ENCODE measurements at regions not wholly inside any gene's neighbourhood (a gene's known extent, or its start where the extent isn't known, plus 50 kb on each side); places are given as distances from the start of the nearest gene placed in this dataset.
A peak's percentile ranks its signal among the peaks of the same experiment; 100 is the strongest.

DNA sequence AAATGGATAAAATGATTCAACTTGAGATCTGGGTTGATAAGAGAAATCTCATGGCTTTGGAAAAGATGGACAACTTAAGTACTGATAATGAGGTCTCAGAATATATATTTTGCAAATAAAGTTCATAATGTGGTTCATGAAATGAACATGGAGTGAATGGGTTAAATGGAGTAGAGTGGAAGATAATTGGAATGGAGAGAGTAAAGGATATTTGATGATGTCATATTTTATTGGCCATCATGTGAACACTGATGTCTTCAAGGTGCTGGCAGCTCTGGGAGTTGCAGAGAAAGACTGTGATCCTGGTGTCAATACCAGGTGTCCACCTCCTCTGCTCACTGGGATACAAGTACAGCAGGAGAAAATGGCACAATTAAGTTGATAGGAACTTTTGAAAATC lies 133.9 kb upstream of the ZXDA start:
- Histone ChIP-seq H3K79me2 (ENCODE audit: insufficient read depth) (no peaks in the 10 kb centered on the region), H3K4me2 (no peak overlapping the region), H3K9me3 (no peaks in the 10 kb centered on the region), H2AFZ (ENCODE audit: low read depth) (no peak overlapping the region), H3F3A (replicated peaks; ENCODE audit: insufficient read depth) (no peaks in the 10 kb centered on the region), H3K9me2 (no peaks in the 10 kb centered on the region), H3K27ac (ENCODE audit: low read depth in 2 of 2, low read length in 1 of 2) (no peak overlapping the region), H3K36me3 (replicated peaks in 1 of 2; ENCODE audit: control insufficient read depth in 1 of 2, insufficient read depth in 2 of 2, low read length in 1 of 2) (no peaks in the 10 kb centered on the region), H3K4me1 (ENCODE audit: control insufficient read depth in 1 of 2, insufficient read depth in 2 of 2, low read depth in 1 of 2, low read length in 1 of 2) (no peaks in the 10 kb centered on the region), H4K20me1 (ENCODE audit: insufficient read depth) (no peaks in the 10 kb centered on the region), H3K27me3 (ENCODE audit: insufficient read depth) (no peaks in the 10 kb centered on the region), H3K4me3 (ENCODE audit: low read depth in 2 of 2, low read length in 1 of 2) (no peak overlapping the region), H3K9ac (no peak overlapping the region)
- ChIA-PET POLR2A (no interaction called here), CTCF (no interaction called here)
- TF ChIP-seq NFIC (IDR thresholded peaks at IDR 0.05; ENCODE audit: borderline replicate concordance) (no peak), POLR2AphosphoS5 (IDR thresholded peaks at IDR 0.05; ENCODE audit: low read depth, low read length) (no peak), GATA2 (CRISPR knock-in tag; IDR thresholded peaks at IDR 0.05) (no peak), MXI1 (IDR thresholded peaks at IDR 0.05; ENCODE audit: low read depth, low read length) (no peak), RFX5 (IDR thresholded peaks at IDR 0.05; ENCODE audit: low read length) (no peak), FOSL2 (IDR thresholded peaks at IDR 0.05; ENCODE audit: borderline replicate concordance, low read depth) (no peak), JUND (IDR thresholded peaks at IDR 0.05) (no peak)
- TF ChIP-seq, protein P1, sequence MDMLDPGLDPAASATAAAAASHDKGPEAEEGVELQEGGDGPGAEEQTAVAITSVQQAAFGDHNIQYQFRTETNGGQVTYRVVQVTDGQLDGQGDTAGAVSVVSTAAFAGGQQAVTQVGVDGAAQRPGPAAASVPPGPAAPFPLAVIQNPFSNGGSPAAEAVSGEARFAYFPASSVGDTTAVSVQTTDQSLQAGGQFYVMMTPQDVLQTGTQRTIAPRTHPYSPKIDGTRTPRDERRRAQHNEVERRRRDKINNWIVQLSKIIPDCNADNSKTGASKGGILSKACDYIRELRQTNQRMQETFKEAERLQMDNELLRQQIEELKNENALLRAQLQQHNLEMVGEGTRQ (IDR thresholded peaks at IDR 0.05; ENCODE audit: borderline replicate concordance, low read depth, low read length), result no peak
- DNase-seq, result no peak

DNA sequence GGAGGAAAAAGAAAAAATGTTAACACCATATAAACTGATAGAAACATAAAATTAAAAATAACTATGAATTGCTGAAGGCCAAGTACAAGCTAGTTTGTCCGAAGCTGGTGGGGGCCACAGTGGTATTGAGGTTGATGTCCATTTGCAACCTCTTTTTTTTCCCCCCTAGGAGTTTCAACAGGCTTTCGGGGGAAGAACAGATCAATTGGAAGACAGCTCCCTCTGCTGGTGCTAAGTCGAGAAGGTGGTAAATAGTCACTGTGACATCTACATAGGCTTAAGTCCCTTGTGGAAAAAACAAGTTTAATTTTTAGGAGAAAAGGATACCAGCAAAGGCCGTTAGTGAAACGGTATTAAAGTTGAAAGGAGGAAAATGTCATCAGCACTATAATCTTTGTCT lies 115.7 kb upstream of the ZXDA start:
- Histone ChIP-seq H3K9ac (no peak overlapping the region), H3K4me1 (ENCODE audit: control insufficient read depth in 1 of 2, insufficient read depth in 2 of 2, low read depth in 1 of 2, low read length in 1 of 2) (no peaks in the 10 kb centered on the region), H3K4me2 (no peak overlapping the region), H3K79me2 (ENCODE audit: insufficient read depth) (no peaks in the 10 kb centered on the region), H3K9me3 (no peaks in the 10 kb centered on the region), H4K20me1 (ENCODE audit: insufficient read depth) (no peaks in the 10 kb centered on the region), H3K27me3 (ENCODE audit: insufficient read depth) (no peaks in the 10 kb centered on the region), H3K27ac (ENCODE audit: low read depth in 2 of 2, low read length in 1 of 2) (no peak overlapping the region), H3F3A (replicated peaks; ENCODE audit: insufficient read depth) (no peaks in the 10 kb centered on the region), H3K36me3 (replicated peaks in 1 of 2; ENCODE audit: control insufficient read depth in 1 of 2, insufficient read depth in 2 of 2, low read length in 1 of 2) (no peaks in the 10 kb centered on the region), H3K9me2 (no peaks in the 10 kb centered on the region), H2AFZ (ENCODE audit: low read depth) (no peak overlapping the region), H3K4me3 (ENCODE audit: low read depth in 2 of 2, low read length in 1 of 2) (no peak overlapping the region)
- DNase-seq, result peak; percentile 20
- CTCF ChIA-PET, result interaction anchor here (0.7 to 2.5 kb wide), 7 partner anchors 9 to 206 kb away, joined by 3 to 14 read pairs (median 6); no protein-coding TSS in a partner anchor
- WGBS (ENCODE audit: low lambda C conversion rate), result 0% methylated on average over 5 of the region's 5 CpGs
- POLR2A ChIA-PET, result no interaction called here
- no peak for TF ChIP-seq EZH2phosphoT487 (IDR thresholded peaks at IDR 0.05; ENCODE audit: borderline replicate concordance, low read depth)
- TF ChIP-seq NFIC (IDR thresholded peaks at IDR 0.05; ENCODE audit: borderline replicate concordance), result no peak
- TF ChIP-seq, protein P2, sequence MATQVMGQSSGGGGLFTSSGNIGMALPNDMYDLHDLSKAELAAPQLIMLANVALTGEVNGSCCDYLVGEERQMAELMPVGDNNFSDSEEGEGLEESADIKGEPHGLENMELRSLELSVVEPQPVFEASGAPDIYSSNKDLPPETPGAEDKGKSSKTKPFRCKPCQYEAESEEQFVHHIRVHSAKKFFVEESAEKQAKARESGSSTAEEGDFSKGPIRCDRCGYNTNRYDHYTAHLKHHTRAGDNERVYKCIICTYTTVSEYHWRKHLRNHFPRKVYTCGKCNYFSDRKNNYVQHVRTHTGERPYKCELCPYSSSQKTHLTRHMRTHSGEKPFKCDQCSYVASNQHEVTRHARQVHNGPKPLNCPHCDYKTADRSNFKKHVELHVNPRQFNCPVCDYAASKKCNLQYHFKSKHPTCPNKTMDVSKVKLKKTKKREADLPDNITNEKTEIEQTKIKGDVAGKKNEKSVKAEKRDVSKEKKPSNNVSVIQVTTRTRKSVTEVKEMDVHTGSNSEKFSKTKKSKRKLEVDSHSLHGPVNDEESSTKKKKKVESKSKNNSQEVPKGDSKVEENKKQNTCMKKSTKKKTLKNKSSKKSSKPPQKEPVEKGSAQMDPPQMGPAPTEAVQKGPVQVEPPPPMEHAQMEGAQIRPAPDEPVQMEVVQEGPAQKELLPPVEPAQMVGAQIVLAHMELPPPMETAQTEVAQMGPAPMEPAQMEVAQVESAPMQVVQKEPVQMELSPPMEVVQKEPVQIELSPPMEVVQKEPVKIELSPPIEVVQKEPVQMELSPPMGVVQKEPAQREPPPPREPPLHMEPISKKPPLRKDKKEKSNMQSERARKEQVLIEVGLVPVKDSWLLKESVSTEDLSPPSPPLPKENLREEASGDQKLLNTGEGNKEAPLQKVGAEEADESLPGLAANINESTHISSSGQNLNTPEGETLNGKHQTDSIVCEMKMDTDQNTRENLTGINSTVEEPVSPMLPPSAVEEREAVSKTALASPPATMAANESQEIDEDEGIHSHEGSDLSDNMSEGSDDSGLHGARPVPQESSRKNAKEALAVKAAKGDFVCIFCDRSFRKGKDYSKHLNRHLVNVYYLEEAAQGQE (IDR thresholded peaks at IDR 0.05; ENCODE audit: low read depth, low read length), result no peak
- no peak for TF ChIP-seq TEAD4 (IDR thresholded peaks at IDR 0.05; ENCODE audit: borderline replicate concordance, insufficient read depth)
- peak; percentile 59 for TF ChIP-seq RAD21 (IDR thresholded peaks at IDR 0.05; ENCODE audit: low read length)
- no peak for TF ChIP-seq YY1 (IDR thresholded peaks at IDR 0.05; ENCODE audit: low read depth)
- TF ChIP-seq RCOR1 (IDR thresholded peaks at IDR 0.05; ENCODE audit: low read length), result no peak
- TF ChIP-seq GABPA (IDR thresholded peaks at IDR 0.05; ENCODE audit: low read depth), result no peak
- TF ChIP-seq, protein P3, sequence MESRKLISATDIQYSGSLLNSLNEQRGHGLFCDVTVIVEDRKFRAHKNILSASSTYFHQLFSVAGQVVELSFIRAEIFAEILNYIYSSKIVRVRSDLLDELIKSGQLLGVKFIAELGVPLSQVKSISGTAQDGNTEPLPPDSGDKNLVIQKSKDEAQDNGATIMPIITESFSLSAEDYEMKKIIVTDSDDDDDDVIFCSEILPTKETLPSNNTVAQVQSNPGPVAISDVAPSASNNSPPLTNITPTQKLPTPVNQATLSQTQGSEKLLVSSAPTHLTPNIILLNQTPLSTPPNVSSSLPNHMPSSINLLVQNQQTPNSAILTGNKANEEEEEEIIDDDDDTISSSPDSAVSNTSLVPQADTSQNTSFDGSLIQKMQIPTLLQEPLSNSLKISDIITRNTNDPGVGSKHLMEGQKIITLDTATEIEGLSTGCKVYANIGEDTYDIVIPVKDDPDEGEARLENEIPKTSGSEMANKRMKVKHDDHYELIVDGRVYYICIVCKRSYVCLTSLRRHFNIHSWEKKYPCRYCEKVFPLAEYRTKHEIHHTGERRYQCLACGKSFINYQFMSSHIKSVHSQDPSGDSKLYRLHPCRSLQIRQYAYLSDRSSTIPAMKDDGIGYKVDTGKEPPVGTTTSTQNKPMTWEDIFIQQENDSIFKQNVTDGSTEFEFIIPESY (IDR thresholded peaks at IDR 0.05; ENCODE audit: borderline replicate concordance, low read depth), result no peak
- TF ChIP-seq, protein P1 (IDR thresholded peaks at IDR 0.05; ENCODE audit: borderline replicate concordance, low read depth, low read length), result no peak
- TF ChIP-seq, protein P4, sequence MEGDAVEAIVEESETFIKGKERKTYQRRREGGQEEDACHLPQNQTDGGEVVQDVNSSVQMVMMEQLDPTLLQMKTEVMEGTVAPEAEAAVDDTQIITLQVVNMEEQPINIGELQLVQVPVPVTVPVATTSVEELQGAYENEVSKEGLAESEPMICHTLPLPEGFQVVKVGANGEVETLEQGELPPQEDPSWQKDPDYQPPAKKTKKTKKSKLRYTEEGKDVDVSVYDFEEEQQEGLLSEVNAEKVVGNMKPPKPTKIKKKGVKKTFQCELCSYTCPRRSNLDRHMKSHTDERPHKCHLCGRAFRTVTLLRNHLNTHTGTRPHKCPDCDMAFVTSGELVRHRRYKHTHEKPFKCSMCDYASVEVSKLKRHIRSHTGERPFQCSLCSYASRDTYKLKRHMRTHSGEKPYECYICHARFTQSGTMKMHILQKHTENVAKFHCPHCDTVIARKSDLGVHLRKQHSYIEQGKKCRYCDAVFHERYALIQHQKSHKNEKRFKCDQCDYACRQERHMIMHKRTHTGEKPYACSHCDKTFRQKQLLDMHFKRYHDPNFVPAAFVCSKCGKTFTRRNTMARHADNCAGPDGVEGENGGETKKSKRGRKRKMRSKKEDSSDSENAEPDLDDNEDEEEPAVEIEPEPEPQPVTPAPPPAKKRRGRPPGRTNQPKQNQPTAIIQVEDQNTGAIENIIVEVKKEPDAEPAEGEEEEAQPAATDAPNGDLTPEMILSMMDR (IDR thresholded peaks at IDR 0.05), result peak; percentile 72
- no peak for TF ChIP-seq FOXJ3 (CRISPR knock-in tag; IDR thresholded peaks at IDR 0.05)
- no peak for TF ChIP-seq ELF1 (IDR thresholded peaks at IDR 0.05)
- TF ChIP-seq SIN3A (IDR thresholded peaks at IDR 0.05; ENCODE audit: borderline replicate concordance, low read depth, low read length), result no peak

Data from SK-N-SH (cell line).